Gastroesophageal sphincter (tissue), 4 donors: ENCODE measurements at regions not wholly inside any gene's neighbourhood (a gene's known extent, or its start where the extent isn't known, plus 50 kb on each side); places are given as distances from the start of the nearest gene placed in this dataset.
"Not testable (repeated sequence)": the region's sequence is repeated elsewhere in the genome, so short reads cannot be mapped to it uniquely, and the experiment has no call there.

Experiments used
- ATAC-seq: fragments of 150-250 bp; one replicate; pipeline ENCODE4 v1.9.1; 2016; ENCODE audit warnings: mild to moderate bottlenecking, moderate library complexity
- H3K27ac ChIP-seq, 4 donors: fragments of 200-600 bp; sonication (generic) in 3 of 4; 1 replicate in 3 of 4; 2 replicates in 1 of 4; pipeline ENCODE4 v1.5.1; 2016 to 2019
- H3K27me3 ChIP-seq: fragments of 200-600 bp; sonication (generic); one replicate; pipeline ENCODE4 v1.5.1; 2019
- H3K36me3 ChIP-seq, 2 donors: fragments of 200-600 bp; sonication (generic); one replicate each; pipeline ENCODE4 v1.5.1; 2019; ENCODE audit warnings: control low read depth in 1 of 2
- H3K4me1 ChIP-seq, 3 donors: fragments of 200-600 bp; sonication (generic); 1 replicate in 2 of 3; 2 replicates in 1 of 3; pipeline ENCODE4 v1.5.1; 2016 to 2019; ENCODE audit warnings: control low read depth in 2 of 3
- H3K4me3 ChIP-seq, 2 donors: fragments of 200-600 bp; sonication (generic); one replicate each; pipeline ENCODE4 v1.5.1; 2019; ENCODE audit warnings: mild to moderate bottlenecking in 1 of 2, moderate library complexity in 1 of 2
- H3K9me3 ChIP-seq, 3 donors: fragments of 200-600 bp; sonication (generic); one replicate each; pipeline ENCODE4 v1.5.1; 2017 to 2019; ENCODE audit warnings: control low read depth in 2 of 3
- CTCF ChIP-seq, 4 experiments: fragments of 200-600 bp in 2 of 4; fragments of 450-650 bp in 2 of 4; sonication (generic) in 1 of 4; IDR thresholded peaks; one replicate each; pipeline ENCODE4 v1.5.1; 2017 to 2019; ENCODE audit warnings: antibody characterized with exemption in 4 of 4, mild to moderate bottlenecking in 2 of 4, moderate library complexity in 2 of 4
- EP300 ChIP-seq: sonication (generic); formaldehyde crosslinking; IDR thresholded peaks from one replicate; pipeline ENCODE4 v1.6.1; 2017; ENCODE audit warnings: antibody characterized with exemption, mild to moderate bottlenecking
- POLR2A ChIP-seq, 2 donors: fragments of 450-650 bp; IDR thresholded peaks; one replicate each; pipeline ENCODE4 v1.6.1; 2017; ENCODE audit warnings: antibody characterized with exemption in 2 of 2, mild to moderate bottlenecking in 2 of 2, moderate library complexity in 1 of 2
- POLR2AphosphoS5 ChIP-seq: sonication (generic); formaldehyde crosslinking; IDR thresholded peaks from one replicate; pipeline ENCODE4 v1.6.1; 2017; ENCODE audit warnings: antibody characterized with exemption
- WGBS, 2 donors: methylation state at CpG; one replicate each; pipeline ENCODE4 v1.1.5; 2018; ENCODE audit warnings: low coverage in 1 of 2; 5-methylcytosine and 5-hydroxymethylcytosine counted together

GRCh38 chr1:191414981-191415640 lies 743.2 kb upstream of the RGS18 start:
- 51 to 76% methylated on average over 2 of the region's 2 CpGs for WGBS, 2 donors
- ATAC-seq = no peak

GRCh38 chr1:191419842-191420241 lies 738.4 kb upstream of the RGS18 start:
- no peak for ATAC-seq
- H3K27ac ChIP-seq = no peak overlapping the region
- no peaks in the 10 kb centered on the region for H3K9me3 ChIP-seq
- H3K4me3 ChIP-seq = no peak overlapping the region
- H3K27me3 ChIP-seq = no peaks in the 10 kb centered on the region
- TF ChIP-seq POLR2AphosphoS5 (no peak), POLR2A (IDR thresholded peaks at IDR 0.05) (no peak), CTCF (IDR thresholded peaks at IDR 0.05) (no peak), EP300 (no peak)
- no peaks in the 10 kb centered on the region for H3K36me3 ChIP-seq
- WGBS, 2 donors = 56 to 100% methylated on average over 1 of the region's 1 CpG
- H3K4me1 ChIP-seq = no peaks in the 10 kb centered on the region

More at GRCh38 chr1:191414981-191415640, 743.2 kb upstream of the RGS18 start:
- H3K27me3 ChIP-seq = no peaks in the 10 kb centered on the region
- H3K4me1 ChIP-seq = no peaks in the 10 kb centered on the region
- no peak overlapping the region for H3K4me3 ChIP-seq
- no peaks in the 10 kb centered on the region for H3K9me3 ChIP-seq
- H3K36me3 ChIP-seq = no peaks in the 10 kb centered on the region
- no peak for TF ChIP-seq EP300
- no peak for TF ChIP-seq POLR2A (IDR thresholded peaks at IDR 0.05)
- TF ChIP-seq CTCF (IDR thresholded peaks at IDR 0.05) = no peak
- no peak overlapping the region for H3K27ac ChIP-seq

- no peak overlapping the region for H3K27ac ChIP-seq
These were observed 730.7 kb upstream of the RGS18 start for GRCh38 chr1:191427593-191427992.

GRCh38 chr1:191432817-191433216 lies 725.4 kb upstream of the RGS18 start:
- no peak for TF ChIP-seq EP300
- TF ChIP-seq POLR2AphosphoS5 = no peak
- TF ChIP-seq POLR2A (IDR thresholded peaks at IDR 0.05) = no peak
- TF ChIP-seq CTCF (IDR thresholded peaks at IDR 0.05) = no peak

More at GRCh38 chr1:191427593-191427992, 730.7 kb upstream of the RGS18 start:
- ATAC-seq = no peak
- 39 to 60% methylated on average over 2 to 3 of the region's 3 CpGs for WGBS, 2 donors
- no peaks in the 10 kb centered on the region for H3K36me3 ChIP-seq
- no peaks in the 10 kb centered on the region for H3K4me1 ChIP-seq
- H3K4me3 ChIP-seq = no peak overlapping the region
- peaks cover 0 to 7% (median 0%) of the 10 kb centered on the region in 3 donors for H3K9me3 ChIP-seq
- TF ChIP-seq EP300 = no peak
- TF ChIP-seq CTCF (IDR thresholded peaks at IDR 0.05) = no peak
- no peak for TF ChIP-seq POLR2AphosphoS5
- TF ChIP-seq POLR2A (IDR thresholded peaks at IDR 0.05) = no peak
- no peaks in the 10 kb centered on the region for H3K27me3 ChIP-seq

GRCh38 chr1:191438979-191439378 lies 719.3 kb upstream of the RGS18 start:
- H3K9me3 ChIP-seq = peaks cover 0 to 16% (median 0%) of the 10 kb centered on the region in 3 donors
- WGBS, 2 donors = 60 to 63% methylated on average over 1 of the region's 1 CpG
- TF ChIP-seq POLR2AphosphoS5 = no peak
- TF ChIP-seq CTCF (IDR thresholded peaks at IDR 0.05) = no peak
- TF ChIP-seq POLR2A (IDR thresholded peaks at IDR 0.05) = no peak
- no peak for TF ChIP-seq EP300
- H3K27me3 ChIP-seq = no peaks in the 10 kb centered on the region
- no peak for ATAC-seq
- H3K27ac ChIP-seq = no peak overlapping the region
- H3K4me3 ChIP-seq = no peak overlapping the region
- H3K36me3 ChIP-seq = no peaks in the 10 kb centered on the region
- no peaks in the 10 kb centered on the region for H3K4me1 ChIP-seq

More at GRCh38 chr1:191432817-191433216, 725.4 kb upstream of the RGS18 start:
- no peak overlapping the region for H3K27ac ChIP-seq
- 22 to 56% methylated on average over 1 to 3 of the region's 3 CpGs for WGBS, 2 donors
- no peak overlapping the region for H3K4me3 ChIP-seq
- H3K36me3 ChIP-seq = no peaks in the 10 kb centered on the region
- ATAC-seq = no peak
- H3K4me1 ChIP-seq = no peaks in the 10 kb centered on the region
- H3K27me3 ChIP-seq = no peaks in the 10 kb centered on the region
- H3K9me3 ChIP-seq = peaks cover 0 to 32% (median 0%) of the 10 kb centered on the region in 3 donors

GRCh38 chr1:191448279-191448678 lies 710.0 kb upstream of the RGS18 start:
- WGBS, 2 donors = 75 to 95% methylated on average over 4 to 7 of the region's 9 CpGs
- not testable (repeated sequence) for H3K4me1 ChIP-seq, H3K36me3 ChIP-seq, H3K27ac ChIP-seq, ATAC-seq, H3K27me3 ChIP-seq, H3K9me3 ChIP-seq, H3K4me3 ChIP-seq
